Urinary bladder (tissue), 3 donors: ENCODE measurements at regions not wholly inside any gene's neighbourhood (a gene's known extent, or its start where the extent isn't known, plus 50 kb on each side); places are given as distances from the start of the nearest gene placed in this dataset.
A peak's percentile ranks its signal among the peaks of the same experiment; 100 is the strongest.

Experiments
- DNase-seq: peaks from one replicate; pipeline ENCODE4 v3.0.0-alpha.2; 2015; ENCODE audit errors: extremely low spot score
- H3K27ac ChIP-seq: one replicate; pipeline ENCODE4 v1.5.1; 2013; ENCODE audit warnings: low read depth, mild to moderate bottlenecking, moderate library complexity
- H3K36me3 ChIP-seq: one replicate; pipeline ENCODE4 v1.6.1; 2013; ENCODE audit warnings: mild to moderate bottlenecking, moderate library complexity; ENCODE audit not compliant: insufficient read depth
- H3K4me1 ChIP-seq: one replicate; pipeline ENCODE4 v1.6.1; 2013; ENCODE audit warnings: mild to moderate bottlenecking, moderate library complexity; ENCODE audit not compliant: insufficient read depth
- H3K4me3 ChIP-seq: one replicate; pipeline ENCODE4 v1.5.1; 2013; ENCODE audit warnings: low read depth, low read length
- WGBS: extraction: QIAGEN DNeasy Blood & Tissue Kit; methylation state at CpG from one replicate; pipeline ENCODE4 v1.1.7; 2013; 5-methylcytosine and 5-hydroxymethylcytosine counted together
- donor health status: healthy with polysubstance abuse.
- donor health status: healthy.

- H3K27ac ChIP-seq = no peak overlapping the region
- 93% methylated on average over 5 of the region's 5 CpGs for WGBS
Measured at GRCh38 chr5:173817561-173817960, 70.6 kb upstream of the CPEB4 start.

GRCh38 chr5:173819521-173819920 is 68.6 kb upstream of the CPEB4 start:
- H3K27ac ChIP-seq = no peak overlapping the region
- no peak for DNase-seq
- H3K4me3 ChIP-seq = no peak overlapping the region
- 87% methylated on average over 3 of the region's 3 CpGs for WGBS
- no peaks in the 10 kb centered on the region for H3K4me1 ChIP-seq
- H3K36me3 ChIP-seq = no peaks in the 10 kb centered on the region

More at GRCh38 chr5:173817561-173817960, 70.6 kb upstream of the CPEB4 start:
- Histone ChIP-seq H3K36me3 (no peaks in the 10 kb centered on the region), H3K4me3 (no peak overlapping the region), H3K4me1 (no peaks in the 10 kb centered on the region)
- no peak for DNase-seq

GRCh38 chr5:173823274-173823644 is 64.9 kb upstream of the CPEB4 start:
- no peak overlapping the region for H3K27ac ChIP-seq
- no peaks in the 10 kb centered on the region for H3K36me3 ChIP-seq
- no peaks in the 10 kb centered on the region for H3K4me1 ChIP-seq
- no peak for DNase-seq
- H3K4me3 ChIP-seq = no peak overlapping the region

- H3K4me1 ChIP-seq = no peaks in the 10 kb centered on the region
- WGBS = 75% methylated on average over 10 of the region's 10 CpGs
Measured at GRCh38 chr5:173823721-173824567, 64.2 kb upstream of the CPEB4 start.

GRCh38 chr5:173825215-173825865 is 62.8 kb upstream of the CPEB4 start:
- no peak overlapping the region for H3K27ac ChIP-seq
- no peak for DNase-seq

More at GRCh38 chr5:173823721-173824567, 64.2 kb upstream of the CPEB4 start:
- no peak overlapping the region for H3K27ac ChIP-seq
- H3K36me3 ChIP-seq = no peaks in the 10 kb centered on the region
- H3K4me3 ChIP-seq = no peak overlapping the region
- peak; percentile 50 for DNase-seq

GRCh38 chr5:173826086-173826427 is 62.1 kb upstream of the CPEB4 start:
- Histone ChIP-seq H3K27ac (no peak overlapping the region), H3K36me3 (no peaks in the 10 kb centered on the region), H3K4me1 (no peaks in the 10 kb centered on the region), H3K4me3 (no peak overlapping the region)
- 93% methylated on average over 6 of the region's 6 CpGs for WGBS
- DNase-seq = no peak

More at GRCh38 chr5:173825215-173825865, 62.8 kb upstream of the CPEB4 start:
- WGBS = 63% methylated on average over 13 of the region's 13 CpGs
- H3K4me3 ChIP-seq = no peak overlapping the region
- no peaks in the 10 kb centered on the region for H3K4me1 ChIP-seq
- H3K36me3 ChIP-seq = no peaks in the 10 kb centered on the region

- no peak overlapping the region for H3K27ac ChIP-seq
- H3K4me1 ChIP-seq = no peaks in the 10 kb centered on the region
- DNase-seq = no peak
- no peaks in the 10 kb centered on the region for H3K36me3 ChIP-seq
- H3K4me3 ChIP-seq = no peak overlapping the region
- 89% methylated on average over 5 of the region's 5 CpGs for WGBS
Measured at GRCh38 chr5:173826428-173827350, 61.5 kb upstream of the CPEB4 start.

GRCh38 chr5:173828952-173829351 is 59.2 kb upstream of the CPEB4 start:
- Histone ChIP-seq H3K4me1 (no peaks in the 10 kb centered on the region), H3K36me3 (no peaks in the 10 kb centered on the region), H3K4me3 (no peak overlapping the region), H3K27ac (no peak overlapping the region)
- WGBS = 96% methylated on average over 1 of the region's 1 CpG
- no peak for DNase-seq

GRCh38 chr5:173829826-173830225 is 58.3 kb upstream of the CPEB4 start:
- no peak for DNase-seq
- H3K4me1 ChIP-seq = no peaks in the 10 kb centered on the region
- whole genome bisulfite sequencing = 81% methylated on average over 5 of the region's 5 CpGs
- H3K27ac ChIP-seq = no peak overlapping the region
- no peaks in the 10 kb centered on the region for H3K36me3 ChIP-seq
- H3K4me3 ChIP-seq = no peak overlapping the region

- 89% methylated on average over 1 of the region's 1 CpG for WGBS
- Histone ChIP-seq H3K4me1 (no peaks in the 10 kb centered on the region), H3K36me3 (no peaks in the 10 kb centered on the region), H3K27ac (no peak overlapping the region), H3K4me3 (no peak overlapping the region)
- DNase-seq = no peak
Measured at GRCh38 chr5:173830421-173830820, 57.7 kb upstream of the CPEB4 start.

- WGBS = 94% methylated on average over 5 of the region's 5 CpGs
- Histone ChIP-seq H3K4me3 (no peak overlapping the region), H3K36me3 (no peaks in the 10 kb centered on the region), H3K4me1 (no peaks in the 10 kb centered on the region), H3K27ac (no peak overlapping the region)
- DNase-seq = no peak
Measured at GRCh38 chr5:173831196-173831914, 56.8 kb upstream of the CPEB4 start.

GRCh38 chr5:173832386-173832785 is 55.8 kb upstream of the CPEB4 start:
- H3K36me3 ChIP-seq = no peaks in the 10 kb centered on the region
- H3K27ac ChIP-seq = no peak overlapping the region
- no peaks in the 10 kb centered on the region for H3K4me1 ChIP-seq
- WGBS = 97% methylated on average over 7 of the region's 7 CpGs
- DNase-seq = no peak
- H3K4me3 ChIP-seq = no peak overlapping the region
